ENCODE measurements at regions not wholly inside any gene's neighbourhood (a gene's known extent, or its start where the extent isn't known, plus 50 kb on each side); places are given as distances from the start of the nearest gene placed in this dataset.

DNA sequence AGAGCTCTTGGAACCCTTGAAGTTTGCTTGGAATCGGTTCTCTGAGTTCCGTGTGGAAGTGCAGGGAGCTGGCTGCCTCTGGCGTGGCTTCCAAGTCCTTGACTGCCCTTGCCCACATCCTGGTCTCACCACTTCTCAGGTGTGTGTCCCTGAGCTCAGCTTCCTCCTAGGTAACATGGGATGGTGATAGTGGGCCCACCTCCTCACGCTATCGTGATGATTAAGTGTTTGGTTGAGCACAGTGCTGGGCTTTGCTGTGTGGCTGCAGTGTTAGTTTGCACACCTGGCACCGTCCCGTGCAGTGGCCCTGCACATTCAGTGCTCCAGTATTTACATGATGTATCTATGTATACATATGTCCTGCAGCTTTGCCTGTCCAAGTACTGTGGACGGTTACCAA lies 81.5 kb downstream of the CLDN34 start:
- Histone ChIP-seq H3K79me2 (ENCODE audit: control insufficient read depth, insufficient read depth, low read length) (peaks cover 46% of the 10 kb centered on the region), H3K27ac (ENCODE audit: low read length in 2 of 2) (no peak overlapping the region), H3K9ac (ENCODE audit: low read length) (no peak overlapping the region), H3K4me1 (ENCODE audit: control insufficient read depth in 2 of 2, insufficient read depth in 2 of 2, low read length in 2 of 2) (peaks cover 18 to 20% of the 10 kb centered on the region in 2 donors), H3K27me3 (replicated peaks in 1 of 4; ENCODE audit: control extremely low read depth in 1 of 4, control insufficient read depth in 3 of 4, insufficient read depth in 4 of 4, low read length in 3 of 4) (no peaks in the 10 kb centered on the region), H3K4me2 (replicated peaks; ENCODE audit: low read depth, low read length, poor library complexity, severe bottlenecking) (no peak overlapping the region), H2AFZ (ENCODE audit: insufficient read depth, low read depth, low read length, poor library complexity, severe bottlenecking) (no peak overlapping the region), H4K20me1 (ENCODE audit: control insufficient read depth, insufficient read depth, low read length, poor library complexity, severe bottlenecking) (peaks cover 5% of the 10 kb centered on the region), H3K36me3 (replicated peaks in 1 of 2; ENCODE audit: control extremely low read depth in 1 of 2, control insufficient read depth in 1 of 2, extremely low read depth in 1 of 2, insufficient read depth in 2 of 2, low read length in 1 of 2) (no peaks in the 10 kb centered on the region), H3K4me3 (ENCODE audit: control extremely low read depth in 1 of 5, extremely low read depth in 1 of 5, insufficient read depth in 1 of 5, low read depth in 2 of 5, low read length in 4 of 5) (no peak overlapping the region), H3K9me3 (ENCODE audit: control extremely low read depth in 1 of 3, control insufficient read depth in 2 of 3, insufficient read depth in 1 of 3, low read length in 2 of 3) (no peaks in the 10 kb centered on the region)
- Mint-ChIP-seq H3K4me3 (no peak overlapping the region), H3K27me3 (no peaks in the 10 kb centered on the region), H3K9me3 (ENCODE audit: insufficient read depth) (no peaks in the 10 kb centered on the region), H3K4me1 (peaks cover 47% of the 10 kb centered on the region), H3K27ac (no peak overlapping the region)
- DNase-seq: no peak
- ChIA-PET POLR2A (no interaction called here), CTCF (interaction anchor here (0.9 kb wide), 1 partner anchor 71 kb away, joined by 3 read pairs; no protein-coding TSS in a partner anchor)
- intact Hi-C loops (cut with micrococcal nuclease): no loop called here
- no peak for ATAC-seq (ENCODE audit: low read depth)
- WGBS (ENCODE audit: insufficient coverage): no CpG with 5 or more reads among the region's 8 CpGs
- no peak for TF ChIP-seq EZH2 (IDR thresholded peaks at IDR 0.05; ENCODE audit: borderline replicate concordance, insufficient read depth, low read depth, low read length, poor library complexity, severe bottlenecking)
- TF ChIP-seq, protein P1, sequence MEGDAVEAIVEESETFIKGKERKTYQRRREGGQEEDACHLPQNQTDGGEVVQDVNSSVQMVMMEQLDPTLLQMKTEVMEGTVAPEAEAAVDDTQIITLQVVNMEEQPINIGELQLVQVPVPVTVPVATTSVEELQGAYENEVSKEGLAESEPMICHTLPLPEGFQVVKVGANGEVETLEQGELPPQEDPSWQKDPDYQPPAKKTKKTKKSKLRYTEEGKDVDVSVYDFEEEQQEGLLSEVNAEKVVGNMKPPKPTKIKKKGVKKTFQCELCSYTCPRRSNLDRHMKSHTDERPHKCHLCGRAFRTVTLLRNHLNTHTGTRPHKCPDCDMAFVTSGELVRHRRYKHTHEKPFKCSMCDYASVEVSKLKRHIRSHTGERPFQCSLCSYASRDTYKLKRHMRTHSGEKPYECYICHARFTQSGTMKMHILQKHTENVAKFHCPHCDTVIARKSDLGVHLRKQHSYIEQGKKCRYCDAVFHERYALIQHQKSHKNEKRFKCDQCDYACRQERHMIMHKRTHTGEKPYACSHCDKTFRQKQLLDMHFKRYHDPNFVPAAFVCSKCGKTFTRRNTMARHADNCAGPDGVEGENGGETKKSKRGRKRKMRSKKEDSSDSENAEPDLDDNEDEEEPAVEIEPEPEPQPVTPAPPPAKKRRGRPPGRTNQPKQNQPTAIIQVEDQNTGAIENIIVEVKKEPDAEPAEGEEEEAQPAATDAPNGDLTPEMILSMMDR (IDR thresholded peaks at IDR 0.05): no peak

DNA sequence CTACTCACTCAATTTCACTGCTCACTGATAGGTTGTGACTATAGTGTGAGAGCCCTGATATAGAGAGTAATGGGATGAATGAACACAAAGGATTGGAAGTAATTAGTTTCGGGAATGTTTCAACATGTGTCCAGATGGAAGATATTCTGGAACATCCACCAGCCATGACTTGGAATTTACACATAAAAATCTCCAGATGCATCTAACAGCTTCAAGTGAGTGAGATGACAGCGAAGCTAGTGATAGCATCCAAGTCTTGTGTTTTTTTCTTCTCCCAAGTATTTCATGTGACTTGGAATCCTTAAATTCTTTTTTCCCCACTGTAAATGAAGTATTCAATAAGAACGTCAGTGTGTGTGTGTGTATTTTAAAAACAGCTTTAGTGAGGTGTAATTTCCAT lies 82.1 kb downstream of the CLDN34 start:
- H4K20me1 ChIP-seq (ENCODE audit: control insufficient read depth, insufficient read depth, low read length, poor library complexity, severe bottlenecking): peaks cover 5% of the 10 kb centered on the region
- DNase-seq (no peak), ATAC-seq (ENCODE audit: low read depth) (no peak)
- H3K79me2 ChIP-seq (ENCODE audit: control insufficient read depth, insufficient read depth, low read length): peaks cover 41% of the 10 kb centered on the region
- H3K9me3 ChIP-seq (ENCODE audit: control extremely low read depth in 1 of 3, control insufficient read depth in 2 of 3, insufficient read depth in 1 of 3, low read length in 2 of 3): no peaks in the 10 kb centered on the region
- H3K27ac ChIP-seq (ENCODE audit: low read length in 2 of 2): no peak overlapping the region
- ChIA-PET CTCF (interaction anchor here (0.9 kb wide), 1 partner anchor 71 kb away, joined by 3 read pairs; no protein-coding TSS in a partner anchor), POLR2A (no interaction called here)
- Mint-ChIP-seq H3K27me3 (no peaks in the 10 kb centered on the region), H3K9me3 (ENCODE audit: insufficient read depth) (no peaks in the 10 kb centered on the region), H3K4me3 (no peak overlapping the region), H3K27ac (no peak overlapping the region), H3K4me1 (peaks cover 44% of the 10 kb centered on the region)
- no peak overlapping the region for H3K9ac ChIP-seq (ENCODE audit: low read length)
- peaks cover 17 to 18% of the 10 kb centered on the region in 2 donors for H3K4me1 ChIP-seq (ENCODE audit: control insufficient read depth in 2 of 2, insufficient read depth in 2 of 2, low read length in 2 of 2)
- no peak overlapping the region for H3K4me2 ChIP-seq (replicated peaks; ENCODE audit: low read depth, low read length, poor library complexity, severe bottlenecking)
- intact Hi-C loops (cut with micrococcal nuclease): no loop called here
- TF ChIP-seq, protein P1 (IDR thresholded peaks at IDR 0.05): no peak
- TF ChIP-seq EZH2 (IDR thresholded peaks at IDR 0.05; ENCODE audit: borderline replicate concordance, insufficient read depth, low read depth, low read length, poor library complexity, severe bottlenecking): no peak
- no peak overlapping the region for H2AFZ ChIP-seq (ENCODE audit: insufficient read depth, low read depth, low read length, poor library complexity, severe bottlenecking)
- WGBS (ENCODE audit: insufficient coverage): no CpG with 5 or more reads among the region's 3 CpGs
- H3K27me3 ChIP-seq (replicated peaks in 1 of 4; ENCODE audit: control extremely low read depth in 1 of 4, control insufficient read depth in 3 of 4, insufficient read depth in 4 of 4, low read length in 3 of 4): no peaks in the 10 kb centered on the region
- H3K36me3 ChIP-seq (replicated peaks in 1 of 2; ENCODE audit: control extremely low read depth in 1 of 2, control insufficient read depth in 1 of 2, extremely low read depth in 1 of 2, insufficient read depth in 2 of 2, low read length in 1 of 2): no peaks in the 10 kb centered on the region
- H3K4me3 ChIP-seq (ENCODE audit: control extremely low read depth in 1 of 5, extremely low read depth in 1 of 5, insufficient read depth in 1 of 5, low read depth in 2 of 5, low read length in 4 of 5): no peak overlapping the region

Data from B cell (primary cell).